ENCODE measurements at regions not wholly inside any gene's neighbourhood (a gene's known extent, or its start where the extent isn't known, plus 50 kb on each side); places are given as distances from the start of the nearest gene placed in this dataset.

DNA sequence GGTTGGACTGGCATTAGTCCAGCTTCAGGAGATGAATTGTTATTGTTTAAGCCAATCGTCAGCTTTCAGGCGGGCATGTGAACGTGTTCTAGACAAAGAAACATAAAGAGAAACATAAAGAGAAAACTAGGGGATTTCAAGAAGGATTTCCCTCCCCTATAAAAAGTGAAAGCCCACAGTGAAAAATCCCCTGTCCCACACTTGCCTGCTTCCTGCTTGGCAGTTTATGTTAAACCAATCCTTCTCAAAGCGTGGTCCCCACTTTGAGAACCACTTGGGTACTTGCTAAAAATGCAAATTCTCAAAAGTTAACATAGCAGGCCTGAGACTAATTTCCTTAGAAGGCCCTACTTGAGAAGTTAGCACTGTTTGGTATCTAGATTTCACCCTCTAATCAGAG, 293.0 kb upstream of the SOX14 start:
- Histone ChIP-seq H3K36me3 (ENCODE audit: insufficient read depth, low read length) (no peaks in the 10 kb centered on the region), H3K9ac (ENCODE audit: insufficient read length) (no peak overlapping the region), H3K4me3 (no peak overlapping the region), H3K27ac (no peak overlapping the region), H3K9me3 (ENCODE audit: low read depth, low read length) (no peaks in the 10 kb centered on the region)
- no peak for DNase-seq (ENCODE audit: low read depth, low spot score)
- TF ChIP-seq EZH2 (IDR thresholded peaks at IDR 0.05): no peak
- TF ChIP-seq POLR2AphosphoS5 (IDR thresholded peaks at IDR 0.05; ENCODE audit: borderline replicate concordance, low read depth, low read length): no peak
- no peak for TF ChIP-seq FOXP2 (optimal IDR thresholded peaks at IDR 0.05; ENCODE audit: control extremely low read depth, extremely low read length, insufficient read depth)

DNA sequence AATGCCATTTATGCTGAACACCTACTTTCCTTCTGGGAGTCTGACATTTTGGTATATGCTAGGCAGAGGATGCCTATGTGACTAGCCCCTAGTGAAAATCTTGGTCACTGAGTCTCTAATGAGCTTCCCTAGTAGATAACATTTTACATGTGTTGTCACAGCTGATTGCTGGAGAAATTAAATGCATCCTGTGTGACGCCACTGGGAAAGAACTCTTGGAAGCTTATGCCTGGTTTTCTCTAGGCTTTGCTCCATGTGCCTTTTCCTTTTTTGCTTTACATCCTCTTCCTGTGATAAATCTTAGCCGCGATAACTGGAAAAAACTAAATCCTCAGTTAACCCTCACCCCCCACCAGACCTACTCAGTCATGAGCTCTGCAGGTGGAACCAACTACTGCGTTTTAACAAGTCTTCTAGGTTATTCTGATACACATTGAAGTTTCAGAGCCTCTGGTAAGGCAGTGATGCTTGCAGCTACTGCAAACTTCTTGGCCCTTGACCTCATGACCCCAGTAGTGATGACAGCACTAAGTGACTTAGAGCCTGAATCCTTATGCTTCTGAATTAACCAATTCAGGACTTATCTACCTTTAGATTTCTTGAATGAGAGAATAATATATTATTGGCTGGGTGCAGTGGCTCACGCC, 292.4 kb upstream of the SOX14 start:
- no peak for DNase-seq (ENCODE audit: low read depth, low spot score)
- Histone ChIP-seq H3K9ac (ENCODE audit: insufficient read length) (no peak overlapping the region), H3K27ac (no peak overlapping the region), H3K36me3 (ENCODE audit: insufficient read depth, low read length) (no peaks in the 10 kb centered on the region), H3K4me3 (no peak overlapping the region), H3K9me3 (ENCODE audit: low read depth, low read length) (no peaks in the 10 kb centered on the region)
- no peak for TF ChIP-seq FOXP2 (optimal IDR thresholded peaks at IDR 0.05; ENCODE audit: control extremely low read depth, extremely low read length, insufficient read depth)
- TF ChIP-seq EZH2 (IDR thresholded peaks at IDR 0.05): no peak
- TF ChIP-seq POLR2AphosphoS5 (IDR thresholded peaks at IDR 0.05; ENCODE audit: borderline replicate concordance, low read depth, low read length): no peak

DNA sequence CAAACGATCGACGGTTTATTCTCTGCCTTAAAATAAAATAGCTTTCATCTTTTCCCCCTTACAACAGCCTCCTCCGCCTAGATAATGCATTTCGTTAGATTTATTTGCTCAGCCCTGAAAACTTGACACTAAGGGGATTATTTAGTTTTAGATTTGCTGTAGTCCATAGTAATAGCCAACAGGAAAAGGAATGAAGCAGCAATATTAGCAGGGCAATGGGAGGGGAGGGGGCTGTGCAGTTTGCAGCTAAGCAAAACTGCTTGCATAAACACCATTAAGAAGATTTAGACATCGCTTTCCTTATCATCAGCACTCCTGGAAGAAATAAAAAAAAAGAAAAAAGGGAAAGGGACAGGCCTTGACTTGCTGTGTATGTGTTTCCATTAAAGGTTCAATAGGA, 286.5 kb upstream of the SOX14 start:
- Histone ChIP-seq H3K27ac (no peak overlapping the region), H3K4me3 (no peak overlapping the region), H3K36me3 (ENCODE audit: insufficient read depth, low read length) (no peaks in the 10 kb centered on the region), H3K9ac (ENCODE audit: insufficient read length) (no peak overlapping the region), H3K9me3 (ENCODE audit: low read depth, low read length) (no peaks in the 10 kb centered on the region)
- no peak for DNase-seq (ENCODE audit: low read depth, low spot score)
- TF ChIP-seq EZH2 (IDR thresholded peaks at IDR 0.05) (no peak), FOXP2 (optimal IDR thresholded peaks at IDR 0.05; ENCODE audit: control extremely low read depth, extremely low read length, insufficient read depth) (no peak), POLR2AphosphoS5 (IDR thresholded peaks at IDR 0.05; ENCODE audit: borderline replicate concordance, low read depth, low read length) (no peak)

DNA sequence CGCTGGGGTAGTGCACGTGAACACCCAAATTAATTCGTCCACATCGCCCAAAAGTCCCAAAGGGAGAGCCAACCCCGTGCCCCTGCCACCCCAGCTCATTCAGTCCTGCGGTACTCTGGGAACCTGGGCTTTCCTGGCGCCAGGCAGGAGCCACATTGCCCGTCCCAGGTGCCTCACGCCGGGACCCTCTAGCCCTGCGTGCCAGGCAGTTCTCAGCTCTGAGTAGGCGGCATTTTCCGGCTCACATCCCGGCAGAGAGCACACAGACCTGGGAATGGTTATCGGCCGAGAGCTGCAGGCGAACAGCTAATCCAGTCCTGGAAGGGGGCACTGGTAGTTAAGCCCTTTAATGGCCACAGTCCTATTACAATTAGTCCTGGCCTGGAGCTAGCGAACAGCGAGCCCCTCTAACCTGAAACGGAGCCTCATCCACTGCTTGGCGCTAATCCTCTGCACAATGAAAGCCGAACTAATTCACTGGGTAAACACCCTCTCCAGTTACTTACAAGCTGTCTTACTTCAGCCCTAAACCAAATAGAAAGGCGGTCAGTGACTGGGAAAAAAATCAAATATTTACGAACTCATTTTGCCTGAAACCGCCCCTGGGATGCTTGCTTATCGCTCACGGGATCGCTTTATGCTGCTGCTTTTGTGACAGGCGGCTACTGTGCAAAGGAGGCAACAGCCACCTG, 254.6 kb upstream of the SOX14 start:
- no peak for DNase-seq (ENCODE audit: low read depth, low spot score)
- Histone ChIP-seq H3K9me3 (ENCODE audit: low read depth, low read length) (no peaks in the 10 kb centered on the region), H3K27ac (no peak overlapping the region), H3K36me3 (ENCODE audit: insufficient read depth, low read length) (no peaks in the 10 kb centered on the region), H3K4me3 (no peak overlapping the region), H3K9ac (ENCODE audit: insufficient read length) (no peak overlapping the region)
- TF ChIP-seq POLR2AphosphoS5 (IDR thresholded peaks at IDR 0.05; ENCODE audit: borderline replicate concordance, low read depth, low read length) (no peak), EZH2 (IDR thresholded peaks at IDR 0.05) (no peak), FOXP2 (optimal IDR thresholded peaks at IDR 0.05; ENCODE audit: control extremely low read depth, extremely low read length, insufficient read depth) (no peak)

DNA sequence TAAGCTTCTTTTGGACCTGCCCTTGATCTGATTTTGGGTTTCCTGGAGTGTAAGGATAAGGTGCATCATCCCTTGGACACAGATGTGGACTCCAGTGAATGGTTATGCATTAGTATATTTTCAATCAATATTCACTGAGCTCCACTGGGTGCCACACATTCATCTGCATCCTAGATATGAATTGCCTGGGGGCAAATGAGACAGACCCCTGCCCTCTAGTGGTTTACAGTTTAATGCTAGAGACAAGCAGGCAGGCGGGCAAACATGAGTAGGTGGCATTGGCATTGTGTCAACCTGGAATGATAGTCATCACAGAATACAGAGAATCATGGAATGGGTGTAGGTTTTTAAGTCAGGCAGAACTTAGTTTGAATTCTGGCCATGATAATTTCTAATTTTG, 252.5 kb upstream of the SOX14 start:
- TF ChIP-seq EZH2 (IDR thresholded peaks at IDR 0.05) (no peak), POLR2AphosphoS5 (IDR thresholded peaks at IDR 0.05; ENCODE audit: borderline replicate concordance, low read depth, low read length) (no peak), FOXP2 (optimal IDR thresholded peaks at IDR 0.05; ENCODE audit: control extremely low read depth, extremely low read length, insufficient read depth) (no peak)

DNA sequence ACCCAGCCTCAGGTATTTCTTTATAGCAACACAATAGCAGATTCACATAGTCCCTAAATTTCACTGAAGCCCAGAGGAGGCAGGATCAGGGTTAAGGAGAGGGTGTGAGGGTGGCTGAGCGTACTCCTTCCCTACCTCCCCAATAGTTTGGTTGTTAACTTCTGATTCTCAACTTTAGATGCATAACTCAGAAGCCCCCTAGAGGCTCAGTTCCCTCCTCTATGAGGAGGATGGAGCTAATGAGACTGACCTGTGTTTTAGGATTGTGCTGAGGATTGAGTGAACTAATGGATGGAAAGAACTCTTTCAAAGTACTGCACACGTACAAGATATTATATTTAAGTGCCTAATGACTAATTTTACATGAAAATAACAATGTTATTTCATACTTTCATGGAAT, 249.3 kb upstream of the SOX14 start:
- no peak overlapping the region for H3K4me3 ChIP-seq
- TF ChIP-seq FOXP2 (optimal IDR thresholded peaks at IDR 0.05; ENCODE audit: control extremely low read depth, extremely low read length, insufficient read depth) (no peak), POLR2AphosphoS5 (IDR thresholded peaks at IDR 0.05; ENCODE audit: borderline replicate concordance, low read depth, low read length) (no peak), EZH2 (IDR thresholded peaks at IDR 0.05) (no peak)
- no peaks in the 10 kb centered on the region for H3K9me3 ChIP-seq (ENCODE audit: low read depth, low read length)
- no peak overlapping the region for H3K9ac ChIP-seq (ENCODE audit: insufficient read length)
- no peaks in the 10 kb centered on the region for H3K36me3 ChIP-seq (ENCODE audit: insufficient read depth, low read length)
- DNase-seq (ENCODE audit: low read depth, low spot score): no peak
- H3K27ac ChIP-seq: no peak overlapping the region

More for the DNA sequence above, 252.5 kb upstream of the SOX14 start:
- Histone ChIP-seq H3K36me3 (ENCODE audit: insufficient read depth, low read length) (no peaks in the 10 kb centered on the region), H3K9me3 (ENCODE audit: low read depth, low read length) (no peaks in the 10 kb centered on the region), H3K4me3 (no peak overlapping the region), H3K9ac (ENCODE audit: insufficient read length) (no peak overlapping the region), H3K27ac (no peak overlapping the region)
- no peak for DNase-seq (ENCODE audit: low read depth, low spot score)

DNA sequence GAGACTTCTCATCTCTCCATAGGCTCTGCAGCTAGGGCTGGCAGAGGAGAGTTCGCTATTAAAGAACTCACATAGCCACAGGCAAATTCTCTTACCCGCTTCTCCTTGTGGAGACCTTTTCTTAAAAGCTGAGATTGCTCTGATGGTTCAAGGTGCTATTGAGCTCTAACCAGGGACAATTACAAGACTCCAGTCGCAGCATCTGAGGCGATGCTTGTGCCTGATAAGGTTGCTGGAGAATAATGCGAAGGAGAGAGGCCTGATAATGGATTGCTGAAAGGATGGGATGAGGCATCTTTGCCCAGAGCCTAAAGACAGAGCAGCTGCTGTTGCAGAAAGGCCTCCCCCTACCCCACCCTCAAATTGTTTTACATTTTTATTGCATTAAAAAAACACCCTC, 244.5 kb upstream of the SOX14 start:
- no peak for DNase-seq (ENCODE audit: low read depth, low spot score)
- no peak overlapping the region for H3K9ac ChIP-seq (ENCODE audit: insufficient read length)
- no peak overlapping the region for H3K4me3 ChIP-seq
- no peaks in the 10 kb centered on the region for H3K36me3 ChIP-seq (ENCODE audit: insufficient read depth, low read length)
- no peak overlapping the region for H3K27ac ChIP-seq
- no peak for TF ChIP-seq EZH2 (IDR thresholded peaks at IDR 0.05)
- no peak for TF ChIP-seq POLR2AphosphoS5 (IDR thresholded peaks at IDR 0.05; ENCODE audit: borderline replicate concordance, low read depth, low read length)
- TF ChIP-seq FOXP2 (optimal IDR thresholded peaks at IDR 0.05; ENCODE audit: control extremely low read depth, extremely low read length, insufficient read depth): no peak
- H3K9me3 ChIP-seq (ENCODE audit: low read depth, low read length): no peaks in the 10 kb centered on the region

DNA sequence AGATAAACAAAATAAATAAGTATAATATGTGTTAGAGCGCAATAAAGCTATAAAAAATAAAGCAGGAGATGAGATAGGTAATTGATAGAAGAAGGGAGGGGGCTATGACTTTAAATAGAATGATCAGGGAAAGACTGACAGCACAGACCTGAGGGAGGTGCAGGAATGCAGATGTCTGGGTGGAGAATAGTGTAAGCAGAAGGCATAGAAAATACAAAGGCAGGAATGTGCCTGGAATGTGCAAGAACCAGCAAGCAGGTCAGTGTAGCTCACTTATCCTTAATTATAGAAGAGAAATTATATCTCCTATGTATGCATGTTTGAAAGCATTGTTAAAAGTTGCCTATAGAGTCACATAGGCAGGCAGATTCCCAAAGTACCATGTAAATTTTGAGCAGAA, 239.4 kb upstream of the SOX14 start:
- no peak overlapping the region for H3K4me3 ChIP-seq
- H3K9ac ChIP-seq (ENCODE audit: insufficient read length): no peak overlapping the region

More for the DNA sequence above, 239.4 kb upstream of the SOX14 start:
- TF ChIP-seq FOXP2 (optimal IDR thresholded peaks at IDR 0.05; ENCODE audit: control extremely low read depth, extremely low read length, insufficient read depth) (no peak), EZH2 (IDR thresholded peaks at IDR 0.05) (no peak), POLR2AphosphoS5 (IDR thresholded peaks at IDR 0.05; ENCODE audit: borderline replicate concordance, low read depth, low read length) (no peak)
- no peak for DNase-seq (ENCODE audit: low read depth, low spot score)
- H3K27ac ChIP-seq: no peak overlapping the region
- no peaks in the 10 kb centered on the region for H3K36me3 ChIP-seq (ENCODE audit: insufficient read depth, low read length)
- H3K9me3 ChIP-seq (ENCODE audit: low read depth, low read length): no peaks in the 10 kb centered on the region
